ENCODE measurements at regions not wholly inside any gene's neighbourhood (a gene's known extent, or its start where the extent isn't known, plus 50 kb on each side); places are given as distances from the start of the nearest gene placed in this dataset.
"Not testable (repeated sequence)": the region's sequence is repeated elsewhere in the genome, so short reads cannot be mapped to it uniquely, and the experiment has no call there.

DNA sequence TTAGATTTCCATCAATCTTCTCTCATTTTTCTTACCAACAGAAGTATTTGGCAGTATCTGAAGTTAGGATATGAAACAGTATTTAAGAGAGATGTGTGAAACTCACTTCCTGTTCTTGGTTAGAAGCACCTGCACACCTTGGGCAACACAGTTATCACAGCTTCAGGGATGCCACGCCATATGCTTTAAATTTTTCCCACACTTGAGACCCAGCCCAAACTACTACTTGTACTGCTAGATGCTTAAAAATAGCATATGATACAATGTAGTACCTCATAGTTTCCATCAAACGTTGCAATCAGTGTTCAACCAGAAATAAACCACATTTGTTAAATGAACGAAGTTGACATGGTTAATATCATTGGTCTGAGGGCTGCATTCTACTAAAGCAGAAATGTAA lies 725.1 kb upstream of the FRG1 start:
- no peak for TF ChIP-seq CTCF (conservative IDR thresholded peaks at IDR 0.05; ENCODE audit: low read depth, low read length)
- Histone ChIP-seq H2AFZ (ENCODE audit: low read depth) (no peak overlapping the region), H3K4me1 (ENCODE audit: low read depth, poor library complexity, severe bottlenecking) (peaks cover 38% of the 10 kb centered on the region), H3K27ac (no peak overlapping the region), H3K4me2 (peak overlapping the region; percentile 5; the same call in 1 of the 2 replicates), H3K9ac (no peak overlapping the region), H3K36me3 (ENCODE audit: insufficient read depth) (no peaks in the 10 kb centered on the region), H3K27me3 (ENCODE audit: insufficient read depth, low read depth) (no peaks in the 10 kb centered on the region), H3K4me3 (IDR thresholded peaks at IDR 0.05; ENCODE audit: insufficient read depth, low read depth, low read length) (no peak overlapping the region), H4K20me1 (ENCODE audit: insufficient read depth) (no peaks in the 10 kb centered on the region), H3K79me2 (ENCODE audit: insufficient read depth, low read depth) (no peaks in the 10 kb centered on the region)

DNA sequence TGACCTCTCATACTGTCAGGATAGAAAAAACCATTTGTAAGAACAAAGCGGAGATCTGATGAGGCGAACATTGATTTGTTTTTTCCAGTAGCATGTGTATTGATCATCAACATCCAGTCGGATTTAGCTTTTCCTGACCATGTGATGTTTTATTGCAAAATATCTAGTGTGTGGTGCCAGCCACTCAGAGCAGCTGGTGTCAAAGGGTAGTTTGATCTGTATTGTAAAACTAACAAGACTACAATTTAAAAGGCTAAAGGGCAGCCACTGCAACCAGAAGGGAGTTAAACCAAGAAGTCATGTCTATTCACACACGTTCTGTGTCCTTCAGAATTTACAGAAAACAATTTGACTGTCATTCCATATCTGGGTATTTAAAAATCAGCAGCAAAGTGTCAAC lies 719.0 kb upstream of the FRG1 start:
- Histone ChIP-seq H3K4me3 (IDR thresholded peaks at IDR 0.05; ENCODE audit: insufficient read depth, low read depth, low read length) (no peak overlapping the region), H3K4me2 (no peak overlapping the region), H3K79me2 (ENCODE audit: insufficient read depth, low read depth) (no peaks in the 10 kb centered on the region), H3K27me3 (ENCODE audit: insufficient read depth, low read depth) (no peaks in the 10 kb centered on the region), H3K9ac (no peak overlapping the region), H2AFZ (ENCODE audit: low read depth) (no peak overlapping the region), H3K36me3 (ENCODE audit: insufficient read depth) (no peaks in the 10 kb centered on the region), H3K27ac (no peak overlapping the region), H4K20me1 (ENCODE audit: insufficient read depth) (no peaks in the 10 kb centered on the region), H3K4me1 (ENCODE audit: low read depth, poor library complexity, severe bottlenecking) (peaks cover 14% of the 10 kb centered on the region)
- TF ChIP-seq CTCF (conservative IDR thresholded peaks at IDR 0.05; ENCODE audit: low read depth, low read length), result no peak

DNA sequence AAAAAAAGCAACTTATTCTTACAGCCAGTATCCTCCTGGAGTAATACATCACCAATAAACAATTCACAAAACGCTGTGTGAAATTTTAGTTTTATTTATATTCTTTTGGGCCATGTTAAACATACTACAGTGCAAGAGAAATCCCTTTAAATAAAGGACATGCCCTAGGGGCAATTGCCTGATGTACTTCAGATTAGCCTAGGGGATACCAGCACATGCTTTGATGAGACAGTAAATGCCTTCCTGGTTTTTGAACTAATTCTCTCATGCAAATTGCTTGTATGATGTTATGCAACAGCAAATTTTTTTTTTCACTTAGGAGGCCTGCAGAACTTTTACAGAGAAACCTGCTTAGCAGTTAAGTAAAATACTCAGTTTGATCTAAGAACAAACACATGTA lies 711.9 kb upstream of the FRG1 start:
- Histone ChIP-seq H4K20me1 (ENCODE audit: insufficient read depth) (no peaks in the 10 kb centered on the region), H3K36me3 (ENCODE audit: insufficient read depth) (no peaks in the 10 kb centered on the region), H3K27me3 (ENCODE audit: insufficient read depth, low read depth) (no peaks in the 10 kb centered on the region), H2AFZ (ENCODE audit: low read depth) (no peak overlapping the region), H3K4me1 (ENCODE audit: low read depth, poor library complexity, severe bottlenecking) (no peaks in the 10 kb centered on the region), H3K4me3 (IDR thresholded peaks at IDR 0.05; ENCODE audit: insufficient read depth, low read depth, low read length) (no peak overlapping the region), H3K9ac (no peak overlapping the region), H3K4me2 (no peak overlapping the region), H3K79me2 (ENCODE audit: insufficient read depth, low read depth) (no peaks in the 10 kb centered on the region), H3K27ac (no peak overlapping the region)
- TF ChIP-seq CTCF (conservative IDR thresholded peaks at IDR 0.05; ENCODE audit: low read depth, low read length), result no peak

- no peak overlapping the region for H3K27ac ChIP-seq
- H4K20me1 ChIP-seq (ENCODE audit: insufficient read depth), result no peaks in the 10 kb centered on the region
- no peak overlapping the region for H3K9ac ChIP-seq
- H3K27me3 ChIP-seq (ENCODE audit: insufficient read depth, low read depth), result no peaks in the 10 kb centered on the region
- H3K4me1 ChIP-seq (ENCODE audit: low read depth, poor library complexity, severe bottlenecking), result no peaks in the 10 kb centered on the region
- no peaks in the 10 kb centered on the region for H3K79me2 ChIP-seq (ENCODE audit: insufficient read depth, low read depth)
- H3K4me3 ChIP-seq (IDR thresholded peaks at IDR 0.05; ENCODE audit: insufficient read depth, low read depth, low read length), result no peak overlapping the region
- no peak for TF ChIP-seq CTCF (conservative IDR thresholded peaks at IDR 0.05; ENCODE audit: low read depth, low read length)
- no peak overlapping the region for H3K4me2 ChIP-seq
- no peaks in the 10 kb centered on the region for H3K36me3 ChIP-seq (ENCODE audit: insufficient read depth)
- no peak overlapping the region for H2AFZ ChIP-seq (ENCODE audit: low read depth)
Observed at GRCh38 chr4:189232274-189232673, 708.4 kb upstream of the FRG1 start.

GRCh38 chr4:189233754-189234153 lies 706.9 kb upstream of the FRG1 start:
- not testable (repeated sequence) for H3K27me3 ChIP-seq (ENCODE audit: insufficient read depth, low read depth); H3K9ac ChIP-seq; H3K4me3 ChIP-seq (IDR thresholded peaks at IDR 0.05; ENCODE audit: insufficient read depth, low read depth, low read length); H3K79me2 ChIP-seq (ENCODE audit: insufficient read depth, low read depth); H3K36me3 ChIP-seq (ENCODE audit: insufficient read depth); H3K27ac ChIP-seq; H4K20me1 ChIP-seq (ENCODE audit: insufficient read depth); H3K4me1 ChIP-seq (ENCODE audit: low read depth, poor library complexity, severe bottlenecking); H3K4me2 ChIP-seq; H2AFZ ChIP-seq (ENCODE audit: low read depth)

- not testable (repeated sequence) for H3K4me1 ChIP-seq (ENCODE audit: low read depth, poor library complexity, severe bottlenecking); H3K4me3 ChIP-seq (IDR thresholded peaks at IDR 0.05; ENCODE audit: insufficient read depth, low read depth, low read length); H3K9ac ChIP-seq; H3K27ac ChIP-seq; H4K20me1 ChIP-seq (ENCODE audit: insufficient read depth); H3K79me2 ChIP-seq (ENCODE audit: insufficient read depth, low read depth); H3K36me3 ChIP-seq (ENCODE audit: insufficient read depth); H3K27me3 ChIP-seq (ENCODE audit: insufficient read depth, low read depth); H2AFZ ChIP-seq (ENCODE audit: low read depth); H3K4me2 ChIP-seq
Observed at GRCh38 chr4:189234948-189235347, 705.7 kb upstream of the FRG1 start.
